CD4-positive, alpha-beta T cell (primary cell): ENCODE measurements at regions not wholly inside any gene's neighbourhood (a gene's known extent, or its start where the extent isn't known, plus 50 kb on each side); places are given as distances from the start of the nearest gene placed in this dataset.

Source experiments
- ATAC-seq: fragments of 200-7000 bp; cut with Tn5 transposase; one replicate; pipeline ENCODE4 v1.10.0; 2022; ENCODE audit warnings: mild to moderate bottlenecking; ENCODE audit not compliant: poor library complexity
- CTCF ChIA-PET: fragments of 350-600 bp; sonication (Branson Sonifier 250); formaldehyde crosslinking; loops from one replicate; lab custom pipeline; 2021; ENCODE audit warnings: antibody characterized with exemption, inconsistent platforms; lab: Charles Lee
- POLR2A ChIA-PET: fragments of 350-600 bp; sonication (Branson Sonifier 250); formaldehyde crosslinking; loops from one replicate; lab custom pipeline; 2021; ENCODE audit warnings: antibody characterized with exemption, inconsistent platforms; lab: Charles Lee
- DNase-seq, 14 experiments: peaks; one replicate each; pipeline ENCODE4 v3.0.0-alpha.2; 2013 to 2020; ENCODE audit warnings: mixed read lengths in 2 of 14
- H3K27ac ChIP-seq, 2 donors: one replicate each; pipeline versions ENCODE4 v1.5.1 to v1.7.0; 2013; ENCODE audit warnings: low read length in 2 of 2, low read depth in 1 of 2, mild to moderate bottlenecking in 1 of 2
- H3K27me3 ChIP-seq, 2 experiments: 1 replicate in 1 of 2; 2 replicates in 1 of 2; pipeline versions ENCODE4 v1.6.1 to v1.7.0; 2013; ENCODE audit warnings: low read length in 2 of 2, control low read depth in 1 of 2, mild to moderate bottlenecking in 1 of 2, moderate library complexity in 1 of 2; ENCODE audit not compliant: insufficient read depth in 2 of 2, control insufficient read depth in 1 of 2
- H3K36me3 ChIP-seq: one replicate; pipeline ENCODE4 v1.6.1; 2013; ENCODE audit warnings: low read length, control low read depth; ENCODE audit not compliant: insufficient read depth
- H3K4me1 ChIP-seq: one replicate; pipeline ENCODE4 v1.6.1; 2013; ENCODE audit warnings: low read length, control low read depth; ENCODE audit not compliant: insufficient read depth
- H3K4me3 ChIP-seq: one replicate; pipeline ENCODE4 v1.5.1; 2013; ENCODE audit warnings: mild to moderate bottlenecking, low read length, moderate library complexity
- H3K9me3 ChIP-seq, 2 experiments: 1 replicate in 1 of 2; 2 replicates in 1 of 2; pipeline versions ENCODE4 v1.6.1 to v1.7.0; 2013; ENCODE audit warnings: low read length in 2 of 2, mild to moderate bottlenecking in 2 of 2, control low read depth in 1 of 2, moderate library complexity in 1 of 2; ENCODE audit not compliant: control insufficient read depth in 1 of 2, insufficient read depth in 1 of 2
- H3K27ac Mint-ChIP-seq: one replicate; pipeline ENCODE4 v1.8.0; 2020; ENCODE audit warnings: mixed read lengths
- H3K27me3 Mint-ChIP-seq: one replicate; pipeline ENCODE4 v1.8.0; 2021; ENCODE audit warnings: mixed read lengths
- H3K36me3 Mint-ChIP-seq: one replicate; pipeline ENCODE4 v1.8.0; 2021; ENCODE audit warnings: low read depth, mixed read lengths
- H3K4me1 Mint-ChIP-seq: one replicate; pipeline ENCODE4 v1.8.0; 2021; ENCODE audit warnings: low read depth, mixed read lengths
- H3K4me3 Mint-ChIP-seq: one replicate; pipeline ENCODE4 v1.8.0; 2020; ENCODE audit warnings: mild to moderate bottlenecking, mixed read lengths
- H3K9me3 Mint-ChIP-seq: one replicate; pipeline ENCODE4 v1.8.0; 2020; ENCODE audit warnings: mixed read lengths
- intact Hi-C, 2 experiments: fragments of 100-400 bp; cut with DNase I in 1 of 2; cut with micrococcal nuclease in 1 of 2; formaldehyde crosslinking; loops; one replicate each; pipeline versions ENCODE4 v1.15.1 to v1.9.0; 2023 to 2025; cut with DNase I, micrococcal nuclease
- TF ChIP-seq, protein P1 (sequence below): fragments of 200-600 bp; IDR thresholded peaks from one replicate; pipeline ENCODE4 v1.8.0; 2022; ENCODE audit warnings: antibody characterized with exemption, mild to moderate bottlenecking

DNA sequence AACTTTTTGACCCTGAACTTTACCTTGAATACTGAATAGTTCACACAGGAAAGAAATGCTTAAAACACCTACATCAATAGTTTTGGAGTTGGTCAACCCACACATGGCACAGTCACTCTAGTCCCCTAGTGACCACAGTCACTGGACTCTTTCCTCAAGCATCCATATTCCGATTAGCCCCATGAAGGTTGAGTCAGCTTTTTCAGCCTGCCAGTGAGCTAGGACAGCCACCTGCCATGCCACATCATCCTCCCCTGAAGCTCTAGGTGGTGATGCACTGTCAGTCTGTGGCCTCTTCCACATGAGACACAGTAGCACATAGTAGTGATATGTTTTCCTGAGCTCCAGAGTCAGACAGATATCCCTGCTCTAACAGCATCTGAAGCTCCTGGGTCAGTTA lies 537.2 kb downstream of the XPNPEP1 start:
- H3K27me3 Mint-ChIP-seq, result no peaks in the 10 kb centered on the region
- DNase-seq, result no peak
- Histone ChIP-seq H3K9me3 (no peaks in the 10 kb centered on the region), H3K27ac (no peak overlapping the region), H3K36me3 (no peaks in the 10 kb centered on the region), H3K4me1 (no peaks in the 10 kb centered on the region), H3K27me3 (no peaks in the 10 kb centered on the region), H3K4me3 (no peak overlapping the region)
- no peak overlapping the region for H3K4me3 Mint-ChIP-seq
- H3K27ac Mint-ChIP-seq, result no peak overlapping the region
- TF ChIP-seq, protein P1, sequence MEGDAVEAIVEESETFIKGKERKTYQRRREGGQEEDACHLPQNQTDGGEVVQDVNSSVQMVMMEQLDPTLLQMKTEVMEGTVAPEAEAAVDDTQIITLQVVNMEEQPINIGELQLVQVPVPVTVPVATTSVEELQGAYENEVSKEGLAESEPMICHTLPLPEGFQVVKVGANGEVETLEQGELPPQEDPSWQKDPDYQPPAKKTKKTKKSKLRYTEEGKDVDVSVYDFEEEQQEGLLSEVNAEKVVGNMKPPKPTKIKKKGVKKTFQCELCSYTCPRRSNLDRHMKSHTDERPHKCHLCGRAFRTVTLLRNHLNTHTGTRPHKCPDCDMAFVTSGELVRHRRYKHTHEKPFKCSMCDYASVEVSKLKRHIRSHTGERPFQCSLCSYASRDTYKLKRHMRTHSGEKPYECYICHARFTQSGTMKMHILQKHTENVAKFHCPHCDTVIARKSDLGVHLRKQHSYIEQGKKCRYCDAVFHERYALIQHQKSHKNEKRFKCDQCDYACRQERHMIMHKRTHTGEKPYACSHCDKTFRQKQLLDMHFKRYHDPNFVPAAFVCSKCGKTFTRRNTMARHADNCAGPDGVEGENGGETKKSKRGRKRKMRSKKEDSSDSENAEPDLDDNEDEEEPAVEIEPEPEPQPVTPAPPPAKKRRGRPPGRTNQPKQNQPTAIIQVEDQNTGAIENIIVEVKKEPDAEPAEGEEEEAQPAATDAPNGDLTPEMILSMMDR, result no peak
- intact Hi-C loops, result no loop called here
- POLR2A ChIA-PET, result no interaction called here
- no peaks in the 10 kb centered on the region for H3K36me3 Mint-ChIP-seq
- CTCF ChIA-PET, result no interaction called here
- H3K4me1 Mint-ChIP-seq, result no peaks in the 10 kb centered on the region
- H3K9me3 Mint-ChIP-seq, result no peaks in the 10 kb centered on the region
- no peak for ATAC-seq

DNA sequence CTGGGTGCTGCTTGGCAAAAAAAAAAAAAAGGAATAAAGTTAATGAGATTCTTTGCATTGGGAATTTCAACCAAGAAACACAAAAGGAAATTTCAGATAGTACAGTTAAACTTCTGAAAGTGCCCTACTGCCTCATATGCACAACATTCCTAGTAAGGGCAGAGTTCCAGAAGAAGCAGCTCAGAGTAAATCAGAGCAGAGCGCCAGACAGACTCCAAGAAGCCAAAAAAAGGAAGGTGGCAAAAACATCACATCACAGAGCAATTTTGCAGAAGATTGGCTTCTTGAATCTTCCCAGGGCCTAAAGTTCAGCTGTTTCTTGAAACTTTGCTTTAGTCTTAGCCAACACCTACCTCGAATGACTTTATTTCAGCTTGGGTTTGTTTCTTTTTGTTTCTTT lies 544.1 kb downstream of the XPNPEP1 start:
- H3K36me3 Mint-ChIP-seq, result no peaks in the 10 kb centered on the region
- H3K4me1 ChIP-seq, result no peaks in the 10 kb centered on the region
- no peaks in the 10 kb centered on the region for H3K27me3 ChIP-seq
- TF ChIP-seq, protein P1, result no peak
- no peak overlapping the region for H3K27ac ChIP-seq
- no peak overlapping the region for H3K4me3 ChIP-seq
- intact Hi-C loops, result no loop called here
- H3K27me3 Mint-ChIP-seq, result no peaks in the 10 kb centered on the region
- POLR2A ChIA-PET, result no interaction called here
- H3K4me1 Mint-ChIP-seq, result no peaks in the 10 kb centered on the region
- H3K27ac Mint-ChIP-seq, result no peak overlapping the region
- H3K9me3 Mint-ChIP-seq, result peaks cover 5% of the 10 kb centered on the region
- DNase-seq (no peak), ATAC-seq (no peak)
- H3K4me3 Mint-ChIP-seq, result no peak overlapping the region
- CTCF ChIA-PET, result no interaction called here
- no peaks in the 10 kb centered on the region for H3K9me3 ChIP-seq
- no peaks in the 10 kb centered on the region for H3K36me3 ChIP-seq

DNA sequence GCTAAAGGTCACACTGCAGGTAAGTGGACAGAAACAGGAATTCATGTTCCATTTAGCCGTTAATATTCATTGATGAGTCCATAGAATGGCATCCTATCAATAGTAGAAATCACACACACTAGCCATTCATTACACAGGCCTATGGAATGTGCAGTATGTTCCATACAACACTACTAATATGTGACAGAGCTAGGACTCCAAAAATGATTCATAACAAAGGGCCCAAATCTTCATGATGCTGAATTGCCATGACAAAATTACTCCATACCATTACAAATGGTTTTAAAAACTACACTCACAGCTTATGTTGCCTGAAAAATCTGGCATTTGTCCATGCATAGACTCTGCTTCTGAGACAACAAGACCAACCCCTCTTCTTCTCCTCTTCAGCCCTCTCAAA lies 549.1 kb downstream of the XPNPEP1 start:
- no peak for ATAC-seq
- Mint-ChIP-seq H3K4me1 (no peaks in the 10 kb centered on the region), H3K36me3 (no peaks in the 10 kb centered on the region)

More for the DNA sequence above, 549.1 kb downstream of the XPNPEP1 start:
- no peaks in the 10 kb centered on the region for H3K27me3 Mint-ChIP-seq
- ChIA-PET POLR2A (no interaction called here), CTCF (no interaction called here)
- Histone ChIP-seq H3K4me1 (no peaks in the 10 kb centered on the region), H3K36me3 (no peaks in the 10 kb centered on the region), H3K9me3 (no peaks in the 10 kb centered on the region), H3K27ac (no peak overlapping the region), H3K27me3 (no peaks in the 10 kb centered on the region), H3K4me3 (no peak overlapping the region)
- intact Hi-C loops, result no loop called here
- peaks cover 5% of the 10 kb centered on the region for H3K9me3 Mint-ChIP-seq
- H3K4me3 Mint-ChIP-seq, result no peak overlapping the region
- TF ChIP-seq, protein P1, result no peak
- H3K27ac Mint-ChIP-seq, result no peak overlapping the region
- DNase-seq, result no peak
